OCI-LY1 (cell line): ENCODE measurements at regions not wholly inside any gene's neighbourhood (a gene's known extent, or its start where the extent isn't known, plus 50 kb on each side); places are given as distances from the start of the nearest gene placed in this dataset.

Source experiments
- CTCF ChIP-seq: fragments of 200-600 bp; sonication (generic), shearing (Covaris generic); IDR thresholded peaks from 2 replicates; pipeline ENCODE4 v1.5.1; 2017; ENCODE audit warnings: mild to moderate bottlenecking, antibody characterized with exemption, low read length, moderate library complexity, mixed read lengths
- EZH2 ChIP-seq: fragments of 200-600 bp; sonication (generic), shearing (Covaris generic); IDR thresholded peaks from 2 replicates; pipeline ENCODE4 v1.8.0; 2017; ENCODE audit warnings: borderline replicate concordance, mixed run types, mild to moderate bottlenecking, antibody characterized with exemption, low read length, moderate library complexity, mixed read lengths

GRCh38 chr2:19140463-19141208 is 217.8 kb downstream of the OSR1 start:
- TF ChIP-seq CTCF (no peak), EZH2 (no peak)
